ENCODE measurements at regions not wholly inside any gene's neighbourhood (a gene's known extent, or its start where the extent isn't known, plus 50 kb on each side); places are given as distances from the start of the nearest gene placed in this dataset.

DNA sequence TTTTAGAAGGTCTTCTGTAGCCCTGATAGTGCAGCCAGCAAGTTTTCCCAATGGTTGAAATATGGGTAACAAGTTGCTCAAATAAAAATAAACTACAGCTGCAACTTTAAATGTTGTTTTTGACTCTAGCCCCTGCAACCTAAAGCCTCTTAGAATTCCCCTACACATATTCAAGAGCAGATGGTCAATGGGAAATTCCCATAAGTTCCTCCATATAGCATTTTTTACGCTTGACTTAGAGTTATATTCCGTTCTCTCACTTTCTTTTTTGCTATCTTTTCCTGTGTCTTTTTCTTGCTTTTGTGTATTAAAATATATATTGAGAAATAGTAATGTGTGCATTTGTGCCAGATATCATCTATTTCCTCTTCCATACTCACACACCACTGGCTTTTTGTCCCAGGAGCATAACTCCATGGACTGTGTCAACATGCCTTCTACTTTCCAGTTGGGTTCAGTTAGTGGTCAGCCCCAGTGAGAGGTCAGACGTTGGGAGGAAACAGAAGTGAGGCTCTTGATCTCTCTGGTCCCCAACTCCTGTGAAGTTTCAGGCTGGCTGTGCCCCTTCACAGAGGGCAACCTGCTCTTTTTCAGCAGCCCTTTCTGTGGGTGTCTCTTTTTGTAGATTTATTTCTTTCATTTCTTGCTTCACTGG lies 63.3 kb upstream of the TP63 start (continued):
- TF ChIP-seq SMAD4 (CRISPR knock-in tag; IDR thresholded peaks at IDR 0.05) (no peak), ESRRA (CRISPR knock-in tag; IDR thresholded peaks at IDR 0.05; ENCODE audit: borderline replicate concordance) (no peak), TEAD4 (CRISPR knock-in tag; IDR thresholded peaks at IDR 0.05) (no peak)
- TF ChIP-seq, protein P1, sequence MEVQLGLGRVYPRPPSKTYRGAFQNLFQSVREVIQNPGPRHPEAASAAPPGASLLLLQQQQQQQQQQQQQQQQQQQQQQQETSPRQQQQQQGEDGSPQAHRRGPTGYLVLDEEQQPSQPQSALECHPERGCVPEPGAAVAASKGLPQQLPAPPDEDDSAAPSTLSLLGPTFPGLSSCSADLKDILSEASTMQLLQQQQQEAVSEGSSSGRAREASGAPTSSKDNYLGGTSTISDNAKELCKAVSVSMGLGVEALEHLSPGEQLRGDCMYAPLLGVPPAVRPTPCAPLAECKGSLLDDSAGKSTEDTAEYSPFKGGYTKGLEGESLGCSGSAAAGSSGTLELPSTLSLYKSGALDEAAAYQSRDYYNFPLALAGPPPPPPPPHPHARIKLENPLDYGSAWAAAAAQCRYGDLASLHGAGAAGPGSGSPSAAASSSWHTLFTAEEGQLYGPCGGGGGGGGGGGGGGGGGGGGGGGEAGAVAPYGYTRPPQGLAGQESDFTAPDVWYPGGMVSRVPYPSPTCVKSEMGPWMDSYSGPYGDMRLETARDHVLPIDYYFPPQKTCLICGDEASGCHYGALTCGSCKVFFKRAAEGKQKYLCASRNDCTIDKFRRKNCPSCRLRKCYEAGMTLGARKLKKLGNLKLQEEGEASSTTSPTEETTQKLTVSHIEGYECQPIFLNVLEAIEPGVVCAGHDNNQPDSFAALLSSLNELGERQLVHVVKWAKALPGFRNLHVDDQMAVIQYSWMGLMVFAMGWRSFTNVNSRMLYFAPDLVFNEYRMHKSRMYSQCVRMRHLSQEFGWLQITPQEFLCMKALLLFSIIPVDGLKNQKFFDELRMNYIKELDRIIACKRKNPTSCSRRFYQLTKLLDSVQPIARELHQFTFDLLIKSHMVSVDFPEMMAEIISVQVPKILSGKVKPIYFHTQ (CRISPR knock-in tag; IDR thresholded peaks at IDR 0.05): no peak
- TF ChIP-seq, protein P2, sequence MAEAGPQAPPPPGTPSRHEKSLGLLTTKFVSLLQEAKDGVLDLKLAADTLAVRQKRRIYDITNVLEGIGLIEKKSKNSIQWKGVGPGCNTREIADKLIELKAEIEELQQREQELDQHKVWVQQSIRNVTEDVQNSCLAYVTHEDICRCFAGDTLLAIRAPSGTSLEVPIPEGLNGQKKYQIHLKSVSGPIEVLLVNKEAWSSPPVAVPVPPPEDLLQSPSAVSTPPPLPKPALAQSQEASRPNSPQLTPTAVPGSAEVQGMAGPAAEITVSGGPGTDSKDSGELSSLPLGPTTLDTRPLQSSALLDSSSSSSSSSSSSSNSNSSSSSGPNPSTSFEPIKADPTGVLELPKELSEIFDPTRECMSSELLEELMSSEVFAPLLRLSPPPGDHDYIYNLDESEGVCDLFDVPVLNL (CRISPR knock-in tag; IDR thresholded peaks at IDR 0.05; ENCODE audit: borderline replicate concordance, low read depth): no peak

DNA sequence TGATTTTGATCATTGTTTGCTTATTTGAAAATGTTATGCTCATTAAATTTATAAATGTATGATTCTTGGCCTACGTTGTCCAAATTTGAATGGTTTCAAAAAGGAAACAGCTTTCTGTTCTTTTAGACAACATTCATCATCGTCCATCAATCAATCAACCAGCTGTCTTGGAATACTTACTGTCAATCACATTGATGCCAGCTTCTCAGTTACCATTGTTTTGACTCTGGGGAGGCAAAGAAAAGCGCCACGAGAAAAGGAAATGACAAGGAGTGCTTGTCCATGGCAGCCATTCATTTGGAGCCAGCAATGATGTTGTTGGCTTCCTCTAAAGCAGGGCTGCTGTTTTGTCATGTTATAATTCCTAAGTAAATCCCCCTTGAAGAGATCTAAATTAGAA lies 62.2 kb upstream of the TP63 start:
- CTCF ChIA-PET: no interaction called here
- POLR2A ChIA-PET: no interaction called here

More for the DNA sequence above, 62.2 kb upstream of the TP63 start:
- DNase-seq (ENCODE audit: low spot score) (no peak), ATAC-seq (no peak)
- Mint-ChIP-seq H3K9me3 (no peaks in the 10 kb centered on the region), H3K4me1 (peaks cover under 1% of the 10 kb centered on the region), H3K4me3 (no peak overlapping the region), H3K27ac (no peak overlapping the region), H3K27me3 (ENCODE audit: low read depth) (no peaks in the 10 kb centered on the region), H3K36me3 (no peaks in the 10 kb centered on the region)
- no peak for TF ChIP-seq NR2C2 (CRISPR knock-in tag; IDR thresholded peaks at IDR 0.05)
- no peak for TF ChIP-seq ELF4 (CRISPR knock-in tag; IDR thresholded peaks at IDR 0.05; ENCODE audit: low read depth)
- no peak for TF ChIP-seq HMGA2 (CRISPR knock-in tag; IDR thresholded peaks at IDR 0.05)
- TF ChIP-seq, protein P3, sequence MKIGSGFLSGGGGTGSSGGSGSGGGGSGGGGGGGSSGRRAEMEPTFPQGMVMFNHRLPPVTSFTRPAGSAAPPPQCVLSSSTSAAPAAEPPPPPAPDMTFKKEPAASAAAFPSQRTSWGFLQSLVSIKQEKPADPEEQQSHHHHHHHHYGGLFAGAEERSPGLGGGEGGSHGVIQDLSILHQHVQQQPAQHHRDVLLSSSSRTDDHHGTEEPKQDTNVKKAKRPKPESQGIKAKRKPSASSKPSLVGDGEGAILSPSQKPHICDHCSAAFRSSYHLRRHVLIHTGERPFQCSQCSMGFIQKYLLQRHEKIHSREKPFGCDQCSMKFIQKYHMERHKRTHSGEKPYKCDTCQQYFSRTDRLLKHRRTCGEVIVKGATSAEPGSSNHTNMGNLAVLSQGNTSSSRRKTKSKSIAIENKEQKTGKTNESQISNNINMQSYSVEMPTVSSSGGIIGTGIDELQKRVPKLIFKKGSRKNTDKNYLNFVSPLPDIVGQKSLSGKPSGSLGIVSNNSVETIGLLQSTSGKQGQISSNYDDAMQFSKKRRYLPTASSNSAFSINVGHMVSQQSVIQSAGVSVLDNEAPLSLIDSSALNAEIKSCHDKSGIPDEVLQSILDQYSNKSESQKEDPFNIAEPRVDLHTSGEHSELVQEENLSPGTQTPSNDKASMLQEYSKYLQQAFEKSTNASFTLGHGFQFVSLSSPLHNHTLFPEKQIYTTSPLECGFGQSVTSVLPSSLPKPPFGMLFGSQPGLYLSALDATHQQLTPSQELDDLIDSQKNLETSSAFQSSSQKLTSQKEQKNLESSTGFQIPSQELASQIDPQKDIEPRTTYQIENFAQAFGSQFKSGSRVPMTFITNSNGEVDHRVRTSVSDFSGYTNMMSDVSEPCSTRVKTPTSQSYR (CRISPR knock-in tag; IDR thresholded peaks at IDR 0.05): no peak
- no peak for TF ChIP-seq NR1H2 (CRISPR knock-in tag; IDR thresholded peaks at IDR 0.05)
- TF ChIP-seq, protein P4, sequence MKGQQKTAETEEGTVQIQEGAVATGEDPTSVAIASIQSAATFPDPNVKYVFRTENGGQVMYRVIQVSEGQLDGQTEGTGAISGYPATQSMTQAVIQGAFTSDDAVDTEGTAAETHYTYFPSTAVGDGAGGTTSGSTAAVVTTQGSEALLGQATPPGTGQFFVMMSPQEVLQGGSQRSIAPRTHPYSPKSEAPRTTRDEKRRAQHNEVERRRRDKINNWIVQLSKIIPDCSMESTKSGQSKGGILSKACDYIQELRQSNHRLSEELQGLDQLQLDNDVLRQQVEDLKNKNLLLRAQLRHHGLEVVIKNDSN (CRISPR knock-in tag; IDR thresholded peaks at IDR 0.05): no peak
- TF ChIP-seq, protein P5, sequence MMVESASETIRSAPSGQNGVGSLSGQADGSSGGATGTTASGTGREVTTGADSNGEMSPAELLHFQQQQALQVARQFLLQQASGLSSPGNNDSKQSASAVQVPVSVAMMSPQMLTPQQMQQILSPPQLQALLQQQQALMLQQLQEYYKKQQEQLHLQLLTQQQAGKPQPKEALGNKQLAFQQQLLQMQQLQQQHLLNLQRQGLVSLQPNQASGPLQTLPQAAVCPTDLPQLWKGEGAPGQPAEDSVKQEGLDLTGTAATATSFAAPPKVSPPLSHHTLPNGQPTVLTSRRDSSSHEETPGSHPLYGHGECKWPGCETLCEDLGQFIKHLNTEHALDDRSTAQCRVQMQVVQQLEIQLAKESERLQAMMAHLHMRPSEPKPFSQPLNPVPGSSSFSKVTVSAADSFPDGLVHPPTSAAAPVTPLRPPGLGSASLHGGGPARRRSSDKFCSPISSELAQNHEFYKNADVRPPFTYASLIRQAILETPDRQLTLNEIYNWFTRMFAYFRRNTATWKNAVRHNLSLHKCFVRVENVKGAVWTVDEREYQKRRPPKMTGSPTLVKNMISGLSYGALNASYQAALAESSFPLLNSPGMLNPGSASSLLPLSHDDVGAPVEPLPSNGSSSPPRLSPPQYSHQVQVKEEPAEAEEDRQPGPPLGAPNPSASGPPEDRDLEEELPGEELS (CRISPR knock-in tag; IDR thresholded peaks at IDR 0.05): no peak
- no peak for TF ChIP-seq EMX1 (CRISPR knock-in tag; IDR thresholded peaks at IDR 0.05)
- no peak for TF ChIP-seq SP1 (CRISPR knock-in tag; conservative IDR thresholded peaks at IDR 0.05)
- TF ChIP-seq TEAD1 (CRISPR knock-in tag; IDR thresholded peaks at IDR 0.05): no peak
- no peak for TF ChIP-seq TCF7 (CRISPR knock-in tag; IDR thresholded peaks at IDR 0.05; ENCODE audit: low read depth)
- no peak for TF ChIP-seq NFE2L1 (CRISPR knock-in tag; IDR thresholded peaks at IDR 0.05)
- no peak for TF ChIP-seq GRHL2 (CRISPR knock-in tag; IDR thresholded peaks at IDR 0.05; ENCODE audit: insufficient replicate concordance, severe bottlenecking)
- TF ChIP-seq, protein P6, sequence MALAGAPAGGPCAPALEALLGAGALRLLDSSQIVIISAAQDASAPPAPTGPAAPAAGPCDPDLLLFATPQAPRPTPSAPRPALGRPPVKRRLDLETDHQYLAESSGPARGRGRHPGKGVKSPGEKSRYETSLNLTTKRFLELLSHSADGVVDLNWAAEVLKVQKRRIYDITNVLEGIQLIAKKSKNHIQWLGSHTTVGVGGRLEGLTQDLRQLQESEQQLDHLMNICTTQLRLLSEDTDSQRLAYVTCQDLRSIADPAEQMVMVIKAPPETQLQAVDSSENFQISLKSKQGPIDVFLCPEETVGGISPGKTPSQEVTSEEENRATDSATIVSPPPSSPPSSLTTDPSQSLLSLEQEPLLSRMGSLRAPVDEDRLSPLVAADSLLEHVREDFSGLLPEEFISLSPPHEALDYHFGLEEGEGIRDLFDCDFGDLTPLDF (CRISPR knock-in tag; IDR thresholded peaks at IDR 0.05): no peak
- TF ChIP-seq, protein P7, sequence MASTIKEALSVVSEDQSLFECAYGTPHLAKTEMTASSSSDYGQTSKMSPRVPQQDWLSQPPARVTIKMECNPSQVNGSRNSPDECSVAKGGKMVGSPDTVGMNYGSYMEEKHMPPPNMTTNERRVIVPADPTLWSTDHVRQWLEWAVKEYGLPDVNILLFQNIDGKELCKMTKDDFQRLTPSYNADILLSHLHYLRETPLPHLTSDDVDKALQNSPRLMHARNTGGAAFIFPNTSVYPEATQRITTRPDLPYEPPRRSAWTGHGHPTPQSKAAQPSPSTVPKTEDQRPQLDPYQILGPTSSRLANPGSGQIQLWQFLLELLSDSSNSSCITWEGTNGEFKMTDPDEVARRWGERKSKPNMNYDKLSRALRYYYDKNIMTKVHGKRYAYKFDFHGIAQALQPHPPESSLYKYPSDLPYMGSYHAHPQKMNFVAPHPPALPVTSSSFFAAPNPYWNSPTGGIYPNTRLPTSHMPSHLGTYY (CRISPR knock-in tag; IDR thresholded peaks at IDR 0.05): no peak
- TF ChIP-seq ZNF121 (CRISPR knock-in tag; IDR thresholded peaks at IDR 0.05): no peak
- no peak for TF ChIP-seq FOXK1 (CRISPR knock-in tag; IDR thresholded peaks at IDR 0.05)

Data from WTC11 (cell line).